ENCODE measurements at regions not wholly inside any gene's neighbourhood (a gene's known extent, or its start where the extent isn't known, plus 50 kb on each side); places are given as distances from the start of the nearest gene placed in this dataset.

- Histone ChIP-seq H3K27ac (ENCODE audit: low read depth, low read length) (no peak overlapping the region), H3K4me2 (ENCODE audit: low read depth, low read length, poor library complexity, severe bottlenecking) (no peak overlapping the region), H4K20me1 (ENCODE audit: low read depth, low read length) (no peaks in the 10 kb centered on the region), H2AFZ (ENCODE audit: low read depth, low read length, severe bottlenecking) (no peak overlapping the region), H3K4me3 (ENCODE audit: insufficient read depth, low read length, poor library complexity, severe bottlenecking) (no peak overlapping the region), H3K9ac (ENCODE audit: low read length) (no peak overlapping the region), H3K27me3 (ENCODE audit: low read length) (no peaks in the 10 kb centered on the region; the same call in 1 of the 2 replicates), H3K79me2 (ENCODE audit: insufficient read depth, low read length) (no peaks in the 10 kb centered on the region), H3K9me2 (replicated peaks; ENCODE audit: insufficient read depth, low read length) (no peaks in the 10 kb centered on the region), H3F3A (ENCODE audit: insufficient read depth) (no peaks in the 10 kb centered on the region), H3K9me3 (ENCODE audit: insufficient read depth, low read length) (no peaks in the 10 kb centered on the region), H3K36me3 (ENCODE audit: low read length) (no peaks in the 10 kb centered on the region)
- TF ChIP-seq CTCF (IDR thresholded peaks at IDR 0.05; ENCODE audit: insufficient read depth, low read length, poor library complexity, severe bottlenecking) = no peak
- no peak for TF ChIP-seq EZH2phosphoT487 (conservative IDR thresholded peaks at IDR 0.05; ENCODE audit: low read length)
Observed at GRCh38 chr2:103819599-103819998, 1034.3 kb upstream of the POU3F3 start.

- Histone ChIP-seq H3K4me2 (ENCODE audit: low read depth, low read length, poor library complexity, severe bottlenecking) (no peak overlapping the region), H3K27me3 (ENCODE audit: low read length) (no peaks in the 10 kb centered on the region; the same call in 1 of the 2 replicates), H4K20me1 (ENCODE audit: low read depth, low read length) (no peaks in the 10 kb centered on the region), H3K9ac (ENCODE audit: low read length) (no peak overlapping the region), H2AFZ (ENCODE audit: low read depth, low read length, severe bottlenecking) (no peak overlapping the region), H3K79me2 (ENCODE audit: insufficient read depth, low read length) (no peaks in the 10 kb centered on the region), H3K4me3 (ENCODE audit: insufficient read depth, low read length, poor library complexity, severe bottlenecking) (no peak overlapping the region), H3K9me3 (ENCODE audit: insufficient read depth, low read length) (no peaks in the 10 kb centered on the region), H3K27ac (ENCODE audit: low read depth, low read length) (no peak overlapping the region), H3K36me3 (ENCODE audit: low read length) (no peaks in the 10 kb centered on the region), H3F3A (ENCODE audit: insufficient read depth) (no peaks in the 10 kb centered on the region), H3K9me2 (replicated peaks; ENCODE audit: insufficient read depth, low read length) (no peaks in the 10 kb centered on the region)
- TF ChIP-seq CTCF (IDR thresholded peaks at IDR 0.05; ENCODE audit: insufficient read depth, low read length, poor library complexity, severe bottlenecking) = no peak
- TF ChIP-seq EZH2phosphoT487 (conservative IDR thresholded peaks at IDR 0.05; ENCODE audit: low read length) = no peak
Observed at GRCh38 chr2:103823847-103824246, 1030.1 kb upstream of the POU3F3 start.

- Histone ChIP-seq H3K79me2 (ENCODE audit: insufficient read depth, low read length) (no peaks in the 10 kb centered on the region), H3K27me3 (ENCODE audit: low read length) (no peaks in the 10 kb centered on the region), H3K9me3 (ENCODE audit: insufficient read depth, low read length) (no peaks in the 10 kb centered on the region), H3F3A (ENCODE audit: insufficient read depth) (no peaks in the 10 kb centered on the region), H3K9me2 (replicated peaks; ENCODE audit: insufficient read depth, low read length) (no peaks in the 10 kb centered on the region), H3K9ac (ENCODE audit: low read length) (no peak overlapping the region), H2AFZ (ENCODE audit: low read depth, low read length, severe bottlenecking) (no peak overlapping the region), H3K36me3 (ENCODE audit: low read length) (no peaks in the 10 kb centered on the region), H3K27ac (ENCODE audit: low read depth, low read length) (no peak overlapping the region), H3K4me3 (ENCODE audit: insufficient read depth, low read length, poor library complexity, severe bottlenecking) (no peak overlapping the region), H4K20me1 (ENCODE audit: low read depth, low read length) (no peaks in the 10 kb centered on the region), H3K4me2 (ENCODE audit: low read depth, low read length, poor library complexity, severe bottlenecking) (no peak overlapping the region)
- TF ChIP-seq CTCF (IDR thresholded peaks at IDR 0.05; ENCODE audit: insufficient read depth, low read length, poor library complexity, severe bottlenecking) (no peak), EZH2phosphoT487 (conservative IDR thresholded peaks at IDR 0.05; ENCODE audit: low read length) (no peak)
Observed at GRCh38 chr2:103847276-103847675, 1006.6 kb upstream of the POU3F3 start.
